Breast epithelium (tissue), 3 donors: ENCODE measurements at regions not wholly inside any gene's neighbourhood (a gene's known extent, or its start where the extent isn't known, plus 50 kb on each side); places are given as distances from the start of the nearest gene placed in this dataset.

Experiments
- CTCF ChIP-seq, 3 donors: fragments of 450-650 bp; IDR thresholded peaks; one replicate each; pipeline ENCODE4 v1.5.1; 2016 to 2017; ENCODE audit warnings: antibody characterized with exemption in 3 of 3, mild to moderate bottlenecking in 3 of 3, moderate library complexity in 3 of 3
- POLR2A ChIP-seq: fragments of 450-650 bp; IDR thresholded peaks from one replicate; pipeline ENCODE4 v1.6.1; 2016; ENCODE audit warnings: antibody characterized with exemption, mild to moderate bottlenecking, moderate library complexity
- POLR2AphosphoS5 ChIP-seq, 3 donors: sonication (generic); formaldehyde crosslinking; IDR thresholded peaks; one replicate each; pipeline ENCODE4 v1.6.1; 2017; ENCODE audit warnings: antibody characterized with exemption in 3 of 3

GRCh38 chr6:3516092-3516491 lies 59.2 kb upstream of the SLC22A23 start:
- TF ChIP-seq POLR2A (no peak), CTCF (IDR thresholded peaks at IDR 0.05) (no peak), POLR2AphosphoS5 (IDR thresholded peaks at IDR 0.05) (no peak)
